HG03460 (cell line): ENCODE measurements at regions not wholly inside any gene's neighbourhood (a gene's known extent, or its start where the extent isn't known, plus 50 kb on each side); places are given as distances from the start of the nearest gene placed in this dataset.
A peak's percentile ranks its signal among the peaks of the same experiment; 100 is the strongest.

Source experiments
- ATAC-seq: cut with Tn5 transposase; IDR thresholded peaks from one replicate; pipeline ENCODE4 v1.9.1; 2021; ENCODE audit not compliant: unreplicated experiment

GRCh38 chr13:50101590-50101989 is 86.3 kb downstream of the KCNRG start:
- ATAC-seq, result no peak

DNA sequence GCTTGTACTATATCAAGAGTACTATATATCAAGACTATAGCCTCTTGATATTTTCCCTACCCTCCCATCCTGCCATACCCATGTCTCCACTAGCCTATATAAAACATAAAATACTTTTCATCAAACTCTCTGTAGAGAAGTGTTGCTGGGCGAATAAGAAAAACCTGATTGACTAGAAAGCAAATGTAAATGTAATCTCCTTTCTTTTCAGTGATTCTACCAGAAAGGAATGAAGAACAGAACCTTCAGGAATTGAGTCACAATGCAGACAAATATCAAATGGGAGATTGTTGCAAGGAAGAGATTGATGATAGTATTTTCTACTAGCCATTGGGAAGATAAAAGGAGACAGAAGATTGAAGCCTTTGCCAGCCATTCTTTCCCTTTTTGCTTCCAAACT is 89.2 kb downstream of the KCNRG start:
- no peak for ATAC-seq

GRCh38 chr13:50106559-50106958 is 91.3 kb downstream of the KCNRG start:
- peak; percentile 83 for ATAC-seq

DNA sequence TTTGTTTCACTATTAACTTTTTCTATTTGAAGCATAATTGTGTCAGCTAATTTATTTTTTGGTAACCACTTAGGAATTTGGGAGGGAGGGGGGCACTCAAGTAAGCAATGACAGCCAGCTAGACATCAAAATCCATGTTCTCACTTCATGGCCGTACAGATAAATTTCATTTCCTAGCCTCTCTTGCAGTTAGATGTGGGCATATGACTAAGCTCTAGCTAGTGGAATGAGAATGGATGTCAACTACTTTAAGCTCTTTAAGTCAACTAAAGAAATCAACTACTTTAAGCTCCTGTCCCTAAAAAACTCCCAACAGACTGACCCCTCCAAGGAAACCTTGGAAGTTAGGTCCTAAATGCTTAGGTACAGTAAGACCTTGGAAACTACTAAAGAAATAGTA is 92.0 kb downstream of the KCNRG start:
- ATAC-seq, result no peak

DNA sequence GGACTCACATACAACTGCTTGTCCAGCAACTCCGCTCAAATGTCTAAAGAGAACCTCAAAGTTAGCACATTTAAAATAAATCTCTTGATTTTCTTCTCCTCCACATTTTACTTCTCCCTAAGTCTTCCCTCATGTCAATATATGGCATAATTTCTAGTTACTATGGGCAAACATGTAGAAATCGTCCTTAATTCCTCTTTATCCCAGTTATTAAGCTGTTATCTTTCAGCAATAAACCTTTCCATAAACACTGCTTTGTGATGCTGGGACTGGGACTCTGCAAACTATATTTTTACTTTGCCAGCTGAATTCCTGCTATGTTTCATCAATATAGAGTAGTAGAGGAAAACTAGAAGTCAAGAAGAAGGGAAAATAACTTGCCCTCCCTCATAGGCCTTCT is 99.7 kb downstream of the KCNRG start:
- ATAC-seq, result no peak

DNA sequence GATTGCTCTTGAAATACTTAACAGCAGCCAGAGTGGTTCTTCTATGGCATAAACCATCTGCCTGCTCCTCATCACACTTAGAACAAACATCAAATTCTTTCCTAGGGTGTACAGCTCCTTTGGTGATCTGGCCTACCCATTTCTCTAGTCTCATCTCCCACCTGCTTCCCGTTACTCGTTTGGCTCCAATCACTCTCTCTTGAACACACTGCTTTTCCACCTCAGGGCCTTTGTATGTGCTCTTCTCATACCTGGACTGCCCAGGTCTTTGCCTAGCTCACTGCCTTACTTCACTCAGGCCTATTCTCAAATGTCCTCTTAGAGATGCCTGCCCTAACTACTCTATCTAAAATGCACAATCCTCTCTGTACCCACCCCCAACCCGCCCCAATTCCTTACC is 100.5 kb downstream of the KCNRG start:
- no peak for ATAC-seq

DNA sequence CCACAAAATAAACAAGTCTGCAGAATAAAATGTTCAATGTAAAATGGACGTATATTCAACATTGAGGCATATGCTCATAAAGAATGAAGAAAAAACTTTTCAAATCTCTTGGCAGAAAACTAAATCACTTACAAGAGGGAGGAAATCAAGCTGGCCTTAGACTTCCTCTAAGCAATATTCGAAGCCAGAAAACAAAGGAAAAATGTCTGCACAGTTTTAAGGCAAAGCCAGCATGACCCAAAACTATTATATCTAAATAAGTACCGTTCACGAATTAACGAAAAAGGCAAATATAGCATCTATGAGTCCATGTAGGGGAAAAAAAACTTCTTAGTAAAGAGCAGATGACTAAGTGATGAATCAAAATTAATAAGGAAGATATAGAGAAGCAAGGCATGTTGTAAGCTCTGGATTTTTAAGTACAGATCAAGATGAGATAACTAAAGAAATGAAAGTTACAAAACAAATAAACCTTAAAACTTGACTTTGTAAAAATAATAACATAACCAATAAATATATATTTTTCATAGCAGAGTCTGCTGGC is 101.3 kb downstream of the KCNRG start:
- ATAC-seq, result no peak

DNA sequence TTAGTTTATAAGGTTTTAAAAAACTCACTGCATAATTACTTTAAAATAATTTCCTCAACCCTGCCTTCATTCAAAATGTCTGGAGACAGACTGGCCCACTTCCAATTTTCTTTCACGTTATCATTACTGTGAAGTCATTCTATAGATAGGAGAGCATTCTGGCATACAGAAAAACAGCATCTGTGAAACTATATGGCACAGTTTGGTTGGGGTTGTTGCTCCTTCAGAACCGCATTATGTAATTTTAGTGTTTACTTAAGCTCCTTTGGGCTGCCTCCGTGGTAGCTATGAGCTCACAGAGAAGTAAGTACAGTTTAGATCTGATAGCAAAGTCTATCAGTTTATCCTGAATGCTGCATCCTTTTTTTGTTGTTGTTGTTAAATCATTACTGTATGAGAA is 104.3 kb downstream of the KCNRG start:
- ATAC-seq, result no peak

GRCh38 chr13:50122455-50122854 is 107.2 kb downstream of the KCNRG start:
- no peak for ATAC-seq

GRCh38 chr13:50123002-50123401 is 107.8 kb downstream of the KCNRG start:
- no peak for ATAC-seq

DNA sequence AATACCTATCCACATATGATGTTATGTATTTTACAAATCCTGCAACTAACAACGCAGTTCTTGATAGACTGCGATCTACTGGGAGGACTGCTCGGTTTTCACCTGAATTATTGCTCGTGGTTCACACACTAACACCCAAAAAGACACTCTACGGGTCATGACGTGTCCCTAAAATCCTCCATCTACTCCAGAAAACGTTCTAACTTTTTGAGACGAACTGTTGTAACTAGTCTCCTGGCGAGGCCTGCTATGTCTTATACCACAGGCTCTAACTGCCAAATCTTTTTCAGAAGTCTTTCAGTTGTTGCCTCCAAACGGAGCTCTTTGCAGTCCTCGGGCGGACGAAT is 108.2 kb downstream of the KCNRG start:
- ATAC-seq, result no peak

GRCh38 chr13:50123862-50124535 is 108.8 kb downstream of the KCNRG start:
- peak; percentile 65 for ATAC-seq

- peak; percentile 34 for ATAC-seq
These were observed 109.5 kb downstream of the KCNRG start for GRCh38 chr13:50124536-50125303.

DNA sequence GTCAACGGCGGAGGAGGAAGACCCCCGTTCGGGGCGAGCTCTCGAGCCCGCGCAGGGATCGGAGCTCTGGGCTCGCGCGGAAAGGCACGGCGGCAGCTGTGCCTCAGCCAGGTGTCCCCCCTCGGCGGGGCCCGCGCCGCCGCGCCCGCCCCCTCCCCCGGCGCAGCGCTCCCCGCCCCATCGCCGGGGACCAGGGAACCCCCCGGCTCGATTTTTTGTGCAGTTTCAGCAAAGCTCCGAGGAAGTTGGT is 110.0 kb downstream of the KCNRG start:
- ATAC-seq, result peak; percentile 12

GRCh38 chr13:50125554-50126262 is 110.5 kb downstream of the KCNRG start:
- ATAC-seq, result peak; percentile 29

GRCh38 chr13:50126263-50126992 is 111.2 kb downstream of the KCNRG start:
- ATAC-seq, result no peak

GRCh38 chr13:50126993-50127725 is 111.9 kb downstream of the KCNRG start:
- no peak for ATAC-seq

DNA sequence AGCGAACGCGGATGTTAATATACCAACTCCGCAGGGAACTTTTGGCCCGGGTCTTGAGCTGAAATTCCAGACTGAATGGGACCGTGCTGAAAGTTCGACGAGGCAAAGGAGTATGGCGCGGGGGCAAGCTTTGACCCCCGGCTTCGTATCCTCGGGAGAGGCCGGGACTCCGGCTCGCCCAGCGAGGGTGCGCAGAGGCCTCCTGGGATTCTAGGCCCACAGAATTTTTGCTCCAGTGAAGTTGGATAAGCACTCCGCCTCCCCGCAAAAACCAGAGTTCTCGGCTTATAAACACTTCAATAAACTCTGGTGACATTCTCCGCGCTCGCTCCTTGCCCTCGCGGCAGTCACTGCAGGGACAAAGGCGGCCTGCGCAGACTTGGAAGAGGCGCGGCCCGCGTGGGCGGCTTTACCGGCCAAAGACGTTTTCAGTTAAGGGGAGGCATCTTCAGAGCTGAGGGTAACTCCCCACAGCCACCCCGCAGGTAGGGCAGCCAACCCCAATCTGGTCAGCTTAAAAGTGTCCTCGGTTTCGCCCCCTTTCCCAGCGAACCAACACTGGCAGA is 112.6 kb downstream of the KCNRG start:
- ATAC-seq, result no peak

DNA sequence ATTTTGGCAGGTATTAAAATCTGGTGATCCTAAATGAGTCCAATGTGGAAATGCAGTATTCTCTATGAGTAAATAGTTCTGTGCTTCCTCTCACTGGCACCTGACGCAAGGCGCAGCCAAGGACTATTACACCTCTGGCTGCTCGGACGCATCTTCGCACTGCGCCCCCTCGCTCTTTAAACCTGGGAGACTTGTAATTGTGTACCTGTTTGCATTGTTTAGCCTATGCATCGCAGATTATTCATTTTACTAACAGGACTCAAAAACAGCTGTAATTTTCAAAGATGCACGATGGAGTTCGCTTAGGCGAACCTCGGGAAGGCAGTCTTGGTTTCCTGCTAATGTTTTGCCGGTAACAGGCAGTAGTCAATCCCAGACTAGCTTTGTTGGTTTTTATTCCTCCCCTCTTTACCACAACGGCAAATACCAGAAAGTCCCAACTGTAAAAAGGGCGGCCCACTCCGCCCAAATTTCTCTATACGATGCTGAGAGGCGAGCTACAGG is 113.2 kb downstream of the KCNRG start:
- no peak for ATAC-seq

- no peak for ATAC-seq
These were observed 113.9 kb downstream of the KCNRG start for GRCh38 chr13:50129081-50129705.
